ENCODE measurements at regions not wholly inside any gene's neighbourhood (a gene's known extent, or its start where the extent isn't known, plus 50 kb on each side); places are given as distances from the start of the nearest gene placed in this dataset.

DNA sequence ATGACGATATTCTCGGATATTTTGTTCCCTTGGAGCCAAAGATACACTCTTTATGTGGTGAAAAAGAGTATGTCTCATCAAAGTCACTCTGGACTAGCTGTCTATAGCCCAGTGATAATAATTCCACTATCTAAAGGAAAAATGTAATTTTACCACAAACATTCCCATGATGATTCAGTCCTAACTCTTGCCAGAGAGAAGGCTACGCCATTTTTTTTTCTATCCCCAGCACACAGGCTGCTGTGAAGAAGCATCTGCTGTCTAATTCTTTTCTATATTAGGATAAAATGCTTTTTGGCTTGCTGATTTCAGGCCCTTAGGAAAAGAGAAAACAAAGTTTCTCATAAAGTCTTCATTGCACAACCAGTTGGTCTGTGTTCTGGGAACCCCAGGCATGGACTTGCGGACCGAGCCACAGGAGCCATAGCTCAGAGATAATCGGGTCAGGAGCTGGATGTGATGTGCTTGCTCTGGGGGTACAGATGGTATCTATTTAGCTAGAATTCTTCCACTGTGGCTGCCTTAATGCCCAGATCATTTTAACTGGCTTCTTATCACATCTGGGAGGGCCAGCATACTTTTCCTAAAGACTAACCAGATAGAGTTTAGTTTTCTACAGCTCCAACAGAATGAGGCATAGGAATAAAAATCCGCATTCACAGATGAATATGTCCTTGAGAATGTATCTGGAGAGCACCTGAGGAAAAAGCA, 683.7 kb upstream of the ID4 start:
- ChIA-PET CTCF (no interaction called here), POLR2A (no interaction called here)
- Histone ChIP-seq H3K4me2 (peak overlapping the region; percentile 27; the same call in 1 of the 2 replicates), H3K9me2 (no peaks in the 10 kb centered on the region), H3K79me2 (ENCODE audit: insufficient read depth) (no peaks in the 10 kb centered on the region), H3K9ac (no peak overlapping the region), H3K36me3 (replicated peaks in 1 of 2; ENCODE audit: control insufficient read depth in 1 of 2, insufficient read depth in 2 of 2, low read length in 1 of 2) (no peaks in the 10 kb centered on the region), H3K27me3 (ENCODE audit: insufficient read depth) (no peaks in the 10 kb centered on the region), H4K20me1 (ENCODE audit: insufficient read depth) (no peaks in the 10 kb centered on the region), H3K4me3 (ENCODE audit: low read depth in 2 of 2, low read length in 1 of 2) (no peak overlapping the region; a peak in 1 of 4 replicates), H3F3A (replicated peaks; ENCODE audit: insufficient read depth) (no peaks in the 10 kb centered on the region), H3K4me1 (ENCODE audit: control insufficient read depth in 1 of 2, insufficient read depth in 2 of 2, low read depth in 1 of 2, low read length in 1 of 2) (no peaks in the 10 kb centered on the region), H2AFZ (ENCODE audit: low read depth) (no peak overlapping the region), H3K27ac (ENCODE audit: low read depth in 2 of 2, low read length in 1 of 2) (no peak overlapping the region), H3K9me3 (no peaks in the 10 kb centered on the region)
- 7% methylated on average over 7 of the region's 7 CpGs for WGBS (ENCODE audit: low lambda C conversion rate)
- DNase-seq: no peak
- TF ChIP-seq RAD21 (IDR thresholded peaks at IDR 0.05; ENCODE audit: low read length): no peak
- TF ChIP-seq, protein P1, sequence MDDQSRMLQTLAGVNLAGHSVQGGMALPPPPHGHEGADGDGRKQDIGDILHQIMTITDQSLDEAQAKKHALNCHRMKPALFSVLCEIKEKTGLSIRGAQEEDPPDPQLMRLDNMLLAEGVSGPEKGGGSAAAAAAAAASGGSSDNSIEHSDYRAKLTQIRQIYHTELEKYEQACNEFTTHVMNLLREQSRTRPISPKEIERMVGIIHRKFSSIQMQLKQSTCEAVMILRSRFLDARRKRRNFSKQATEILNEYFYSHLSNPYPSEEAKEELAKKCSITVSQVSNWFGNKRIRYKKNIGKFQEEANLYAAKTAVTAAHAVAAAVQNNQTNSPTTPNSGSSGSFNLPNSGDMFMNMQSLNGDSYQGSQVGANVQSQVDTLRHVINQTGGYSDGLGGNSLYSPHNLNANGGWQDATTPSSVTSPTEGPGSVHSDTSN (IDR thresholded peaks at IDR 0.05): no peak
- TF ChIP-seq, protein P2, sequence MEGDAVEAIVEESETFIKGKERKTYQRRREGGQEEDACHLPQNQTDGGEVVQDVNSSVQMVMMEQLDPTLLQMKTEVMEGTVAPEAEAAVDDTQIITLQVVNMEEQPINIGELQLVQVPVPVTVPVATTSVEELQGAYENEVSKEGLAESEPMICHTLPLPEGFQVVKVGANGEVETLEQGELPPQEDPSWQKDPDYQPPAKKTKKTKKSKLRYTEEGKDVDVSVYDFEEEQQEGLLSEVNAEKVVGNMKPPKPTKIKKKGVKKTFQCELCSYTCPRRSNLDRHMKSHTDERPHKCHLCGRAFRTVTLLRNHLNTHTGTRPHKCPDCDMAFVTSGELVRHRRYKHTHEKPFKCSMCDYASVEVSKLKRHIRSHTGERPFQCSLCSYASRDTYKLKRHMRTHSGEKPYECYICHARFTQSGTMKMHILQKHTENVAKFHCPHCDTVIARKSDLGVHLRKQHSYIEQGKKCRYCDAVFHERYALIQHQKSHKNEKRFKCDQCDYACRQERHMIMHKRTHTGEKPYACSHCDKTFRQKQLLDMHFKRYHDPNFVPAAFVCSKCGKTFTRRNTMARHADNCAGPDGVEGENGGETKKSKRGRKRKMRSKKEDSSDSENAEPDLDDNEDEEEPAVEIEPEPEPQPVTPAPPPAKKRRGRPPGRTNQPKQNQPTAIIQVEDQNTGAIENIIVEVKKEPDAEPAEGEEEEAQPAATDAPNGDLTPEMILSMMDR (IDR thresholded peaks at IDR 0.05): no peak
- TF ChIP-seq ELF1 (IDR thresholded peaks at IDR 0.05): no peak
- TF ChIP-seq POLR2AphosphoS5 (IDR thresholded peaks at IDR 0.05; ENCODE audit: low read depth, low read length): no peak
- TF ChIP-seq JUND (IDR thresholded peaks at IDR 0.05): no peak
- no peak for TF ChIP-seq RXRA (IDR thresholded peaks at IDR 0.05; ENCODE audit: borderline replicate concordance, low read depth)
- no peak for TF ChIP-seq MXI1 (IDR thresholded peaks at IDR 0.05; ENCODE audit: low read depth, low read length)
- TF ChIP-seq RCOR1 (IDR thresholded peaks at IDR 0.05; ENCODE audit: low read length): no peak
- no peak for TF ChIP-seq GATA2 (CRISPR knock-in tag; IDR thresholded peaks at IDR 0.05)
- no peak for TF ChIP-seq MEF2A (IDR thresholded peaks at IDR 0.05; ENCODE audit: borderline replicate concordance, low read depth)
- no peak for TF ChIP-seq SIN3A (IDR thresholded peaks at IDR 0.05; ENCODE audit: borderline replicate concordance, low read depth, low read length)
- TF ChIP-seq, protein P3, sequence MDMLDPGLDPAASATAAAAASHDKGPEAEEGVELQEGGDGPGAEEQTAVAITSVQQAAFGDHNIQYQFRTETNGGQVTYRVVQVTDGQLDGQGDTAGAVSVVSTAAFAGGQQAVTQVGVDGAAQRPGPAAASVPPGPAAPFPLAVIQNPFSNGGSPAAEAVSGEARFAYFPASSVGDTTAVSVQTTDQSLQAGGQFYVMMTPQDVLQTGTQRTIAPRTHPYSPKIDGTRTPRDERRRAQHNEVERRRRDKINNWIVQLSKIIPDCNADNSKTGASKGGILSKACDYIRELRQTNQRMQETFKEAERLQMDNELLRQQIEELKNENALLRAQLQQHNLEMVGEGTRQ (IDR thresholded peaks at IDR 0.05; ENCODE audit: borderline replicate concordance, low read depth, low read length): no peak
- TF ChIP-seq NRF1 (IDR thresholded peaks at IDR 0.05; ENCODE audit: low read depth, low read length): no peak
- TF ChIP-seq, protein P4, sequence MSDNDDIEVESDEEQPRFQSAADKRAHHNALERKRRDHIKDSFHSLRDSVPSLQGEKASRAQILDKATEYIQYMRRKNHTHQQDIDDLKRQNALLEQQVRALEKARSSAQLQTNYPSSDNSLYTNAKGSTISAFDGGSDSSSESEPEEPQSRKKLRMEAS (IDR thresholded peaks at IDR 0.05; ENCODE audit: low read depth): no peak

DNA sequence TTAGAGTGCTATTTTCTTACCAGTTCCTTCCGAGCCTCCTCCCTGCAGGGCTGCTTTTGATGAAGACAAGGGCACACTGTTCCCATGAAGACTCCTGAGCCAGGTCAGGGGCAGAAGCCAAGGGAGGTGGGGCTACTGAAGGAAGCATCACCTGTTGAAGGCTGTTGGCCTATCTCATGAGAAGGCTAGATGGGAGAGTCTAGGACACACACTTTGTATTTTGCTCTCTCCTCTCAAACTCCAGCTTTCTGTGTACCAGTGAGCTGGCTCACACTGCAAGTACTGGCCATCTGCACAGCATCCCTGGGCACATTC, 683.2 kb upstream of the ID4 start:
- Histone ChIP-seq H3K4me2 (0 out of 2 replicates have a peak overlapping the region, but pooled peaks have one; percentile 27), H3K9me3 (no peaks in the 10 kb centered on the region)
- TF ChIP-seq, protein P2 (IDR thresholded peaks at IDR 0.05): no peak
- TF ChIP-seq RFX5 (IDR thresholded peaks at IDR 0.05; ENCODE audit: low read length): no peak
- TF ChIP-seq TAF1 (IDR thresholded peaks at IDR 0.05; ENCODE audit: borderline replicate concordance, low read depth, low read length): no peak
- TF ChIP-seq NFIC (IDR thresholded peaks at IDR 0.05; ENCODE audit: borderline replicate concordance): no peak
- TF ChIP-seq, protein P5, sequence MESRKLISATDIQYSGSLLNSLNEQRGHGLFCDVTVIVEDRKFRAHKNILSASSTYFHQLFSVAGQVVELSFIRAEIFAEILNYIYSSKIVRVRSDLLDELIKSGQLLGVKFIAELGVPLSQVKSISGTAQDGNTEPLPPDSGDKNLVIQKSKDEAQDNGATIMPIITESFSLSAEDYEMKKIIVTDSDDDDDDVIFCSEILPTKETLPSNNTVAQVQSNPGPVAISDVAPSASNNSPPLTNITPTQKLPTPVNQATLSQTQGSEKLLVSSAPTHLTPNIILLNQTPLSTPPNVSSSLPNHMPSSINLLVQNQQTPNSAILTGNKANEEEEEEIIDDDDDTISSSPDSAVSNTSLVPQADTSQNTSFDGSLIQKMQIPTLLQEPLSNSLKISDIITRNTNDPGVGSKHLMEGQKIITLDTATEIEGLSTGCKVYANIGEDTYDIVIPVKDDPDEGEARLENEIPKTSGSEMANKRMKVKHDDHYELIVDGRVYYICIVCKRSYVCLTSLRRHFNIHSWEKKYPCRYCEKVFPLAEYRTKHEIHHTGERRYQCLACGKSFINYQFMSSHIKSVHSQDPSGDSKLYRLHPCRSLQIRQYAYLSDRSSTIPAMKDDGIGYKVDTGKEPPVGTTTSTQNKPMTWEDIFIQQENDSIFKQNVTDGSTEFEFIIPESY (IDR thresholded peaks at IDR 0.05; ENCODE audit: borderline replicate concordance, low read depth): no peak
- no peak for TF ChIP-seq RAD21 (IDR thresholded peaks at IDR 0.05; ENCODE audit: low read length)
- TF ChIP-seq, protein P1 (IDR thresholded peaks at IDR 0.05): no peak

More for the DNA sequence above, 683.2 kb upstream of the ID4 start:
- Histone ChIP-seq H3K9ac (no peak overlapping the region), H3K27me3 (ENCODE audit: insufficient read depth) (no peaks in the 10 kb centered on the region), H3F3A (replicated peaks; ENCODE audit: insufficient read depth) (no peaks in the 10 kb centered on the region), H3K36me3 (replicated peaks in 1 of 2; ENCODE audit: control insufficient read depth in 1 of 2, insufficient read depth in 2 of 2, low read length in 1 of 2) (no peaks in the 10 kb centered on the region), H3K79me2 (ENCODE audit: insufficient read depth) (no peaks in the 10 kb centered on the region), H3K27ac (ENCODE audit: low read depth in 2 of 2, low read length in 1 of 2) (no peak overlapping the region), H3K4me1 (ENCODE audit: control insufficient read depth in 1 of 2, insufficient read depth in 2 of 2, low read depth in 1 of 2, low read length in 1 of 2) (no peaks in the 10 kb centered on the region), H2AFZ (ENCODE audit: low read depth) (no peak overlapping the region), H4K20me1 (ENCODE audit: insufficient read depth) (no peaks in the 10 kb centered on the region), H3K4me3 (ENCODE audit: low read depth in 2 of 2, low read length in 1 of 2) (no peak overlapping the region), H3K9me2 (no peaks in the 10 kb centered on the region)
- 0% methylated on average over 1 of the region's 1 CpG for WGBS (ENCODE audit: low lambda C conversion rate)
- no peak for DNase-seq
- POLR2A ChIA-PET: no interaction called here
- CTCF ChIA-PET: no interaction called here
